Astrocyte of the cerebellum (primary cell): ENCODE measurements at regions not wholly inside any gene's neighbourhood (a gene's known extent, or its start where the extent isn't known, plus 50 kb on each side); places are given as distances from the start of the nearest gene placed in this dataset.

Experiments
- DNase-seq: peaks from one replicate; pipeline ENCODE4 v3.0.0-alpha.2; 2011; ENCODE audit warnings: low read depth
- H3K4me3 ChIP-seq: 2 replicates; pipeline ENCODE4 v1.5.1; 2011; ENCODE audit warnings: mild to moderate bottlenecking, low read depth, low read length, moderate library complexity
- CTCF ChIP-seq: IDR thresholded peaks from 2 replicates; pipeline ENCODE4 v1.5.1; 2012; ENCODE audit warnings: low read length, low read depth, moderate library complexity, mild to moderate bottlenecking; ENCODE audit errors: missing control alignments
- in situ Hi-C: cut with HindIII; loops from 2 replicates; pipeline ENCODE4 v1.10.0; 2017; ENCODE audit warnings: low sequenced_read_pairs

- no peak for DNase-seq
- TF ChIP-seq CTCF: no peak
- in situ Hi-C loops: no loop called here
- no peak overlapping the region for H3K4me3 ChIP-seq
Observed at GRCh38 chr10:62650411-62650810, 154.1 kb upstream of the ADO start.

- no peak for DNase-seq
- TF ChIP-seq CTCF: no peak
- H3K4me3 ChIP-seq: no peak overlapping the region
- in situ Hi-C loops: no loop called here
Observed at GRCh38 chr10:62651341-62651740, 153.2 kb upstream of the ADO start.

GRCh38 chr10:62652114-62652513 is 152.4 kb upstream of the ADO start:
- H3K4me3 ChIP-seq: no peak overlapping the region
- no peak for TF ChIP-seq CTCF
- in situ Hi-C loops: no loop called here
- no peak for DNase-seq

DNA sequence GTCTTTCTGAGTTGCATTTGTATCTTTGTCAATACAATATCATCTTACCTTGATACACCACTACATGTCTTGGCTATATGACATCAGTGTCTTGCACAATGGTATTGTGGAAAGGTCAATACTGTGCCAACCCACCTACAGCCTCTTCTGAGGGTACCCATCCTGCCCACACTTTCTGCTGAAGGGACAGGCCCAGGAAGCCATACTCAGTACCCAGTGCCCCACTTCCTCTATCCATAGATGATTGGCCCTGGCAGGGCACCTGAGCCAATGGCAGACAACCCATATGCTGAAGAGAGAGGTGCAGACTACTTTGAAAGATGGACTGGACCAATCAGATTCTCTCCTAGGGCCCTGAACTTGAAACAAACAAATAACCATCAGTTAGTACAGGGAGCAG is 152.0 kb upstream of the ADO start:
- no peak for TF ChIP-seq CTCF
- H3K4me3 ChIP-seq: no peak overlapping the region
- no peak for DNase-seq
- in situ Hi-C loops: no loop called here

GRCh38 chr10:62653254-62653653 is 151.3 kb upstream of the ADO start:
- no peak overlapping the region for H3K4me3 ChIP-seq
- no peak for DNase-seq
- in situ Hi-C loops: no loop called here
- no peak for TF ChIP-seq CTCF

DNA sequence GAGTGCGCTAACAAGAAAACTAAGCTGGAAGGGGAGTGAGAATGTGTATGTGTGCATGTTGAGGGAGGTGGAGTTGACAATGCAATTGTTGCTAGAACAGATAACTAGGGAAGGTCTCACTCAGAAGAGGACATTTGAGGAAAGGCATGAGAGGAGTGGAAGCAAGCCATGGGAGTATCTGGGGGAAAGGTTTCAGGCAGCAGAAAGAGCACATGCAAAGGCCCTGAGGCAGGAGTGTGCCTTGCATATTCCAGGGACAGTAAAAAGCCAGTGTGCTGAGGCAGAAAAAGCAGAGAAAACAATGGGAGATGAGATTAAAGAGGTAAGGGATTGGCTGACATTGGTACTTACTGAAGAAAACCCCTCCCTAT is 149.6 kb upstream of the ADO start:
- no peak overlapping the region for H3K4me3 ChIP-seq
- TF ChIP-seq CTCF: no peak
- no peak for DNase-seq
- in situ Hi-C loops: no loop called here

DNA sequence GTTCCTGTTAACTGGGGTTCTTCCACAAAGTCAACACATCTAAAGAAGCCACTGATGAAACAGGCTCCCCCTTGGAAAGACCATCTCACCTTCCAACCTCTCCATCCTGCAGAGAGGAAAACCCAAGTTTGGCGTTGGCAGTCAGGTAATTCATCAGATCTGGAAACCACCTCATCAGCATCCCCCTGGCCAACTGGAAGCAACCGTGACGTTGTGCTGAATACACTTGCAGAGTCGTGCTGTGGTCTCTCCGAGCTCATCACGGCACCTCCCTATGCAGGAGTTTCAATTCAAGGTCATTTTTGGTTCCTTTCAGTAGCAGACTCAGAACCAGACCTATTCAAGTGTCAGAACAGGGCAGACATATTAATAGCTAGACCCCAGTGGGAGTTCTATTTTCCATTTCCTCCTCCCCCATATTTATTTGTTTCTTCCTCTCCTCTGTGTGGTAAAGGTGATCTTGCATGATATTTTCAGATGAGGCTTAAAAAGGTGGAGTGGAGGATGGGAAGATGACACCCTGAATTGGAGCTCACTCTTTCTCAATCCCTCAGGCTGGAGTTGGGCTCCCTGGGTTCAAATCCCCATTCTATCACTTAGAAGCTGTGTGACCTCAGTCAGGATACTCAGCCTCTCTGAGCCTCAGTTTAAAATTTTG is 149.1 kb upstream of the ADO start:
- no peak for DNase-seq
- TF ChIP-seq CTCF: no peak
- no peak overlapping the region for H3K4me3 ChIP-seq
- in situ Hi-C loops: no loop called here
